Smooth muscle cell (in vitro differentiated cells): ENCODE measurements at regions not wholly inside any gene's neighbourhood (a gene's known extent, or its start where the extent isn't known, plus 50 kb on each side); places are given as distances from the start of the nearest gene placed in this dataset.

Experiments
- DNase-seq: peaks from one replicate; lab custom pipeline; 2025; ENCODE audit not compliant: unreplicated experiment; lab: John Stamatoyannopoulos, UW
- H2AFZ ChIP-seq: fragments of 200-600 bp; sonication (generic); 2 replicates; pipeline ENCODE4 v1.6.0; 2016; ENCODE audit warnings: antibody characterized with exemption, low read depth, mild to moderate bottlenecking
- H3F3A ChIP-seq: fragments of 200-600 bp; sonication (generic); 2 replicates; pipeline ENCODE4 v1.6.0; 2017; ENCODE audit warnings: antibody characterized with exemption, low read depth
- H3K27ac ChIP-seq: fragments of 200-600 bp; sonication (generic); 2 replicates; pipeline ENCODE4 v1.5.1; 2016; ENCODE audit warnings: low read depth, mild to moderate bottlenecking
- H3K27me3 ChIP-seq: fragments of 200-600 bp; sonication (generic); 2 replicates; pipeline ENCODE4 v1.6.1; 2016; ENCODE audit warnings: low read depth, mild to moderate bottlenecking
- H3K36me3 ChIP-seq: fragments of 200-600 bp; sonication (generic); 2 replicates; pipeline ENCODE4 v1.5.1; 2016; ENCODE audit warnings: low read depth
- H3K4me1 ChIP-seq: fragments of 200-600 bp; sonication (generic); 2 replicates; pipeline ENCODE4 v1.5.1; 2016; ENCODE audit warnings: low read depth
- H3K4me2 ChIP-seq: fragments of 200-600 bp; sonication (generic); 2 replicates; pipeline ENCODE4 v1.6.0; 2016; ENCODE audit warnings: mild to moderate bottlenecking
- H3K4me3 ChIP-seq: fragments of 200-600 bp; sonication (generic); 2 replicates; pipeline ENCODE4 v1.5.1; 2016; ENCODE audit warnings: mild to moderate bottlenecking
- H3K79me2 ChIP-seq: fragments of 200-600 bp; sonication (generic); 2 replicates; pipeline ENCODE4 v1.6.0; 2016; ENCODE audit warnings: low read depth, mild to moderate bottlenecking
- H3K9ac ChIP-seq: fragments of 200-600 bp; sonication (generic); 2 replicates; pipeline ENCODE4 v1.6.0; 2016; ENCODE audit warnings: low read depth
- H3K9me3 ChIP-seq: fragments of 200-600 bp; sonication (generic); replicated peaks from 2 replicates; pipeline ENCODE4 v1.5.1; 2016; ENCODE audit warnings: low read depth
- H4K20me1 ChIP-seq: fragments of 200-600 bp; sonication (generic); 2 replicates; pipeline ENCODE4 v1.6.0; 2016; ENCODE audit warnings: low read depth
- WGBS: methylation state at CpG from one replicate; pipeline ENCODE4 v1.1.7; 2016; ENCODE audit warnings: low lambda C conversion rate; 5-methylcytosine and 5-hydroxymethylcytosine counted together
- TF ChIP-seq, protein P1 (sequence below): fragments of 200-600 bp; sonication (generic); IDR thresholded peaks from 2 replicates; pipeline ENCODE4 v1.5.1; 2017; ENCODE audit warnings: borderline replicate concordance, mild to moderate bottlenecking, antibody characterized with exemption; ENCODE audit not compliant: insufficient read depth, poor library complexity, severe bottlenecking

- TF ChIP-seq, protein P1, sequence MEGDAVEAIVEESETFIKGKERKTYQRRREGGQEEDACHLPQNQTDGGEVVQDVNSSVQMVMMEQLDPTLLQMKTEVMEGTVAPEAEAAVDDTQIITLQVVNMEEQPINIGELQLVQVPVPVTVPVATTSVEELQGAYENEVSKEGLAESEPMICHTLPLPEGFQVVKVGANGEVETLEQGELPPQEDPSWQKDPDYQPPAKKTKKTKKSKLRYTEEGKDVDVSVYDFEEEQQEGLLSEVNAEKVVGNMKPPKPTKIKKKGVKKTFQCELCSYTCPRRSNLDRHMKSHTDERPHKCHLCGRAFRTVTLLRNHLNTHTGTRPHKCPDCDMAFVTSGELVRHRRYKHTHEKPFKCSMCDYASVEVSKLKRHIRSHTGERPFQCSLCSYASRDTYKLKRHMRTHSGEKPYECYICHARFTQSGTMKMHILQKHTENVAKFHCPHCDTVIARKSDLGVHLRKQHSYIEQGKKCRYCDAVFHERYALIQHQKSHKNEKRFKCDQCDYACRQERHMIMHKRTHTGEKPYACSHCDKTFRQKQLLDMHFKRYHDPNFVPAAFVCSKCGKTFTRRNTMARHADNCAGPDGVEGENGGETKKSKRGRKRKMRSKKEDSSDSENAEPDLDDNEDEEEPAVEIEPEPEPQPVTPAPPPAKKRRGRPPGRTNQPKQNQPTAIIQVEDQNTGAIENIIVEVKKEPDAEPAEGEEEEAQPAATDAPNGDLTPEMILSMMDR: no peak
- no peak overlapping the region for H3K4me2 ChIP-seq
- no peak overlapping the region for H3K9ac ChIP-seq
- DNase-seq: no peak
- no peak overlapping the region for H2AFZ ChIP-seq
- WGBS: 87% methylated on average over 4 of the region's 4 CpGs
- H3K4me1 ChIP-seq: no peaks in the 10 kb centered on the region
- no peaks in the 10 kb centered on the region for H3F3A ChIP-seq
- H3K4me3 ChIP-seq: no peak overlapping the region
- no peak overlapping the region for H3K27ac ChIP-seq
- no peaks in the 10 kb centered on the region for H3K36me3 ChIP-seq
- no peaks in the 10 kb centered on the region for H3K79me2 ChIP-seq
- no peaks in the 10 kb centered on the region for H3K9me3 ChIP-seq
- no peaks in the 10 kb centered on the region for H4K20me1 ChIP-seq
- H3K27me3 ChIP-seq: no peaks in the 10 kb centered on the region
Observed at GRCh38 chr17:79537686-79538085, 73.2 kb downstream of the RBFOX3 start.

DNA sequence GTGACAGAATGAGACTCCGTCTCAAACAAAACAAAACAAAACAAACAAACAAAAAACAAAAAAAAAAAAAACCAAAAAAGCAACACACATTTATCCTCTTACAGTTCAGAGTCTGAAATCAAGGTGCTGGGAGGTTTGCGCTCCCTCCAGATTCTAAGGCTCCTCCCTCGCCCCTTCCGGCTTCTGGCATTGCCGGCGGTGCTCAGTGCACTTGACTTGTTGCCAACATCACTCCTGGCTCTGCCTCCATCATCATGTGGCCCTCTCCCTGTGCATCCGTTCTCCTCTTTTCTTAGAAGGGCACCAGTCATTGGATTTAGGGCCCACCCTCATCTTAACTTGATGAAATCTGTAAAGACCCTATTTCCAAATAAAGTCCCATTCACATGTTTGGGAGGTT lies 73.8 kb downstream of the RBFOX3 start:
- WGBS: 95% methylated on average over 7 of the region's 7 CpGs
- no peaks in the 10 kb centered on the region for H3K9me3 ChIP-seq
- no peaks in the 10 kb centered on the region for H3K4me1 ChIP-seq
- no peaks in the 10 kb centered on the region for H3K79me2 ChIP-seq
- no peak overlapping the region for H3K4me2 ChIP-seq
- H3K27ac ChIP-seq: no peak overlapping the region
- H2AFZ ChIP-seq: no peak overlapping the region
- no peaks in the 10 kb centered on the region for H4K20me1 ChIP-seq
- no peak for DNase-seq
- no peak overlapping the region for H3K9ac ChIP-seq
- TF ChIP-seq, protein P1: no peak
- H3F3A ChIP-seq: no peaks in the 10 kb centered on the region
- H3K4me3 ChIP-seq: no peak overlapping the region
- H3K27me3 ChIP-seq: no peaks in the 10 kb centered on the region
- H3K36me3 ChIP-seq: no peaks in the 10 kb centered on the region

- Histone ChIP-seq H3K4me1 (no peaks in the 10 kb centered on the region), H2AFZ (no peak overlapping the region), H3K27ac (no peak overlapping the region), H3K36me3 (no peaks in the 10 kb centered on the region), H3K4me2 (no peak overlapping the region), H3K4me3 (no peak overlapping the region), H3K27me3 (no peaks in the 10 kb centered on the region), H3K79me2 (no peaks in the 10 kb centered on the region), H3K9ac (no peak overlapping the region), H4K20me1 (no peaks in the 10 kb centered on the region), H3F3A (no peaks in the 10 kb centered on the region), H3K9me3 (no peaks in the 10 kb centered on the region)
- TF ChIP-seq, protein P1: no peak
- DNase-seq: no peak
- 92% methylated on average over 15 of the region's 15 CpGs for WGBS
Observed at GRCh38 chr17:79536212-79536840, 74.5 kb downstream of the RBFOX3 start.

GRCh38 chr17:79535728-79536025 lies 75.2 kb downstream of the RBFOX3 start:
- no peak overlapping the region for H3K4me2 ChIP-seq
- no peak overlapping the region for H3K27ac ChIP-seq
- no peaks in the 10 kb centered on the region for H3K4me1 ChIP-seq
- H3K36me3 ChIP-seq: no peaks in the 10 kb centered on the region
- H3K79me2 ChIP-seq: no peaks in the 10 kb centered on the region
- no peak overlapping the region for H2AFZ ChIP-seq
- no peak for DNase-seq
- H3F3A ChIP-seq: no peaks in the 10 kb centered on the region
- no peaks in the 10 kb centered on the region for H3K27me3 ChIP-seq
- TF ChIP-seq, protein P1: no peak
- no peaks in the 10 kb centered on the region for H3K9me3 ChIP-seq
- WGBS: 100% methylated on average over 5 of the region's 5 CpGs
- H4K20me1 ChIP-seq: no peaks in the 10 kb centered on the region
- H3K4me3 ChIP-seq: no peak overlapping the region
- H3K9ac ChIP-seq: no peak overlapping the region
